SK-N-SH treated with all-trans-retinoic acid at 6 μM for 48 hours (cell line): ENCODE measurements at regions not wholly inside any gene's neighbourhood (a gene's known extent, or its start where the extent isn't known, plus 50 kb on each side); places are given as distances from the start of the nearest gene placed in this dataset.

ENCODE experiments used
- ARNTL ChIP-seq: fragments of 450-650 bp; formaldehyde crosslinking; IDR thresholded peaks from 2 replicates; pipeline ENCODE4 v1.5.0; 2020; ENCODE audit warnings: low read depth, mild to moderate bottlenecking, moderate library complexity, borderline replicate concordance
- BACH2 ChIP-seq: fragments of 250-450 bp; sonication (Bioruptor Pico); IDR thresholded peaks from 2 replicates; pipeline ENCODE4 v1.9.0; 2021; ENCODE audit warnings: mild to moderate bottlenecking, borderline replicate concordance
- TCF4 ChIP-seq: fragments of 250-450 bp; sonication (Bioruptor Pico); IDR thresholded peaks from 2 replicates; pipeline ENCODE4 v1.8.0; 2021; ENCODE audit warnings: mild to moderate bottlenecking, moderate library complexity, borderline replicate concordance
- ZFP3 ChIP-seq: fragments of 250-450 bp; sonication (Bioruptor Pico); IDR thresholded peaks from 2 replicates; pipeline ENCODE4 v1.5.0; 2020; ENCODE audit warnings: mild to moderate bottlenecking, moderate library complexity
- ZFP30 ChIP-seq: fragments of 450-650 bp; formaldehyde crosslinking; IDR thresholded peaks from 2 replicates; pipeline ENCODE4 v1.5.0; 2022; ENCODE audit warnings: mild to moderate bottlenecking, moderate library complexity
- TF ChIP-seq, protein P1 (sequence below): fragments of 250-450 bp; sonication (Bioruptor Pico); IDR thresholded peaks from 2 replicates; pipeline ENCODE4 v1.8.0; 2020; ENCODE audit warnings: mild to moderate bottlenecking, moderate library complexity, borderline replicate concordance

DNA sequence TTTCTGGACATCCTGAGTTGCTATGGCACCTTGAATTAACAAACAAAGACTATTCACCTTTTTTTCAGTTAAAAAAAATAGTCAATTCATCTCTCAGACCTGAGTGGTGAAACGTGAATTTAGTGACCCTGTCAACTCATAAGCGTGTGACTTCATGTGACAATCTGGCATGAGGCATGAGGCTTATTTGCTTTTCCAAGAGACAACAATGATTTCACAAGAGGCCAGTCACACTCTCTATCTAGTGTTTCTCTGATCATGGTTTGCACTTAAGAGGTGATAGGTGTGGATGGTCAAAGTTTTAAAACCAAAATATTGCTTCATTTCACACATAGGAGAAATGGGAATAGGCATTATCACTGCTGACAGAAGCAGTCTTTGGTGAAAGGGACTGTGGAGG lies 559.6 kb upstream of the ACO1 start:
- TF ChIP-seq ZFP3 (CRISPR knock-in tag) (no peak), BACH2 (no peak), ZFP30 (no peak), TCF4 (no peak), ARNTL (no peak)
- TF ChIP-seq, protein P1, sequence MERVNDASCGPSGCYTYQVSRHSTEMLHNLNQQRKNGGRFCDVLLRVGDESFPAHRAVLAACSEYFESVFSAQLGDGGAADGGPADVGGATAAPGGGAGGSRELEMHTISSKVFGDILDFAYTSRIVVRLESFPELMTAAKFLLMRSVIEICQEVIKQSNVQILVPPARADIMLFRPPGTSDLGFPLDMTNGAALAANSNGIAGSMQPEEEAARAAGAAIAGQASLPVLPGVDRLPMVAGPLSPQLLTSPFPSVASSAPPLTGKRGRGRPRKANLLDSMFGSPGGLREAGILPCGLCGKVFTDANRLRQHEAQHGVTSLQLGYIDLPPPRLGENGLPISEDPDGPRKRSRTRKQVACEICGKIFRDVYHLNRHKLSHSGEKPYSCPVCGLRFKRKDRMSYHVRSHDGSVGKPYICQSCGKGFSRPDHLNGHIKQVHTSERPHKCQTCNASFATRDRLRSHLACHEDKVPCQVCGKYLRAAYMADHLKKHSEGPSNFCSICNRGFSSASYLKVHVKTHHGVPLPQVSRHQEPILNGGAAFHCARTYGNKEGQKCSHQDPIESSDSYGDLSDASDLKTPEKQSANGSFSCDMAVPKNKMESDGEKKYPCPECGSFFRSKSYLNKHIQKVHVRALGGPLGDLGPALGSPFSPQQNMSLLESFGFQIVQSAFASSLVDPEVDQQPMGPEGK: no peak
